Mucosa of gallbladder (tissue), 1 donor: ENCODE measurements at regions not wholly inside any gene's neighbourhood (a gene's known extent, or its start where the extent isn't known, plus 50 kb on each side); places are given as distances from the start of the nearest gene placed in this dataset.
"Not testable (repeated sequence)": the region's sequence is repeated elsewhere in the genome, so short reads cannot be mapped to it uniquely, and the experiment has no call there.

Experiments used
- DNase-seq: peaks from one replicate; pipeline ENCODE4 v3.0.0-alpha.2; 2020; ENCODE audit warnings: low spot score
- donor health status: DM: no; HTN: no; CAD: no.

GRCh38 chr12:97797473-97797872, 334.9 kb downstream of the RMST start:
- no peak for DNase-seq

- no peak for DNase-seq
These were observed 338.0 kb downstream of the RMST start for GRCh38 chr12:97800561-97800960.

GRCh38 chr12:97801471-97802059, 339.0 kb downstream of the RMST start:
- no peak for DNase-seq

- no peak for DNase-seq
These were observed 342.5 kb downstream of the RMST start for GRCh38 chr12:97805146-97805545.

GRCh38 chr12:97813301-97813700, 350.7 kb downstream of the RMST start:
- no peak for DNase-seq

- DNase-seq = no peak
These were observed 359.2 kb downstream of the RMST start for GRCh38 chr12:97821806-97822205.

DNA sequence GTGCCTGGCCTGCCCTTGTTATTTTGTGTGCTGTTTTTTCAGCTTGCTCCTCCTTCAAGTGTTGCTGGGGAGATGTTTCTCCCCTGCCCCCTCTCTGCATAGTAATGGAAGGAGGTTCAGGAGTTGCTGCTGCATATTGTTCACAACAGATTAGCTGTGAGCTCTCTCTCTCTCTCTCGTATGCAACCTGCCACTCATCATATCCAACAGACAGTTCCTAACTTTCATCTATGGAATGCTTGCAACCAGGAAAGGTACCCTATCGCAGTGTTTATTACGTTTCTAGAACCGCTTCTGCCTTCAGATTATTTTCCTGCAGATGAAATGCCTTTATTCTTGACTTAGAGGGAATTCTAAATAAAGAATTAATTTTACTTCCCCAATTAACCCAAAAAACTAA, 372.9 kb downstream of the RMST start:
- DNase-seq = no peak

GRCh38 chr12:97837401-97837800, 374.8 kb downstream of the RMST start:
- no peak for DNase-seq

DNA sequence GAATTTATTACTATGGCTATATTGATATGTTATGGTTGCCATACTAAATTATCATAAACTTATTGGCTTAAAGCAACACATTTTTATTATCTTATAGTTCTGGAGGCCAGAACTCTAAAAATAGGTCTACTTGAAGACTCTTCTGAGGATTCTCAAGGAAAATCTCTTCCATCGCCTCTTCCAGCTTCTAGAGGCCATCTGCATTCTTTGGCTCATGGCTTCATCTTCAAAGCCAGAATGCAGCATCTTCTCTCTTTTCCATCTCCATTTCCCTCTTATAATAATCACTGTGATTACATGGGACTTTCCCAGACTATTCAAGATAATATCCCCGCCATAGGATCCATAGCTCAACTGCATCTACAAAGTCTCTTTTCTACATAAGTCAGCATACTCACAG, 385.4 kb downstream of the RMST start:
- no peak for DNase-seq

DNA sequence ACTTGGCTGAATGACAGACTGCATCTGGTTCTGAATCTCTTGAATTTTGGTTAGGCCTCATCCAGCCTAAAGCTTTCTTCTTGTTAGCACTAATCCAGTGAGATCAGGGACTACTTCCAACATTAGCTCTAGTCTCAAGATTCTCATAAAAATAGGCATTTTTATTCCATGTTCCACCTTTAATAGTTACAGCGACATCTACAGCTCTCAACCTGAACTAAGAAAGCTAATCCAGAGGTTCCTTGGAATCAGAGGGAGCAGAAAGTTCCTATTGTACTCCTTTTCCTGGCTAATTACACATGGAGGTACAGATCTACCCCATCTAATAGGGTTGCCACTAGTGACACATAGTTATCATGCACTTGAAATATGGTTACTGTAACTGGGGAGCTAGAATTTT, 391.9 kb downstream of the RMST start:
- DNase-seq = no peak

- no peak for DNase-seq
These were observed 399.5 kb downstream of the RMST start for GRCh38 chr12:97862072-97862471.

DNA sequence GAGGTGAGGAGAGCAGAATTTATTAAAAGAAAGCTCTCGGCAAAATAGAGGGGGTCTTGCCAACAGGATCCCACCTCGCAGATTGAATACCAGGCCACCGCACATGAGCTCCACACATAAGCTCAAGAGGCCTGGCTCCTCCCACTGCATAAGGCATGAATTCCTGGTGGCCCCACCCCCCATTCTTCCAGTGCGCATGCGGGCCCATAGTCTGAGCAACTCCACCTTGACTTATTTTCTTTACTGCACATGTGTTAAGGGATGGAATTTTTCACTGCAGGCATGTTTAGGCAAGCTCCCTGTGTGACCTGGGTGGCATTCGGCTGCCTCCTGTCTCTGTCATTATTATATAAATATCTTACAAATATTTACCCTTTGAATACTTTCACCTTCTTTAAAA, 412.5 kb downstream of the RMST start:
- DNase-seq = no peak

GRCh38 chr12:97876780-97877179, 414.2 kb downstream of the RMST start:
- DNase-seq = no peak

DNA sequence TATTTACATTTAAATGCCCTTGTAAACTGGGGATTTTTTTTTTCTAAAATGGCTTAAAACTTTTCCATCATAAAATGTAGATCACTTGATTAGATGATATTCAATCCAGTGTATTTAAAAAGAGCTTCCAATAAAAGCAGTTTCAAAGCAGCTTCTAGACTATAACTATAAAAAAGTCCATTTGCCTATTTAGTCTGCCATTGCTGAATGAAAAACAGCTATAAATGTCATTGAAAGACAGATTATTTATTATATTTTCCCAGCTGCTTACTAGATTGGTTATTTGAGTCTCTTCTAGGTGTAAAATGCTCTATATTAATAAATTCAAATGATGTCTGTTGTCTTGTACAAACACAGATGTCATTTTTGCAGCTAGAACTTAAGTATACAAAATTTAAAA, 414.8 kb downstream of the RMST start:
- DNase-seq = no peak

DNA sequence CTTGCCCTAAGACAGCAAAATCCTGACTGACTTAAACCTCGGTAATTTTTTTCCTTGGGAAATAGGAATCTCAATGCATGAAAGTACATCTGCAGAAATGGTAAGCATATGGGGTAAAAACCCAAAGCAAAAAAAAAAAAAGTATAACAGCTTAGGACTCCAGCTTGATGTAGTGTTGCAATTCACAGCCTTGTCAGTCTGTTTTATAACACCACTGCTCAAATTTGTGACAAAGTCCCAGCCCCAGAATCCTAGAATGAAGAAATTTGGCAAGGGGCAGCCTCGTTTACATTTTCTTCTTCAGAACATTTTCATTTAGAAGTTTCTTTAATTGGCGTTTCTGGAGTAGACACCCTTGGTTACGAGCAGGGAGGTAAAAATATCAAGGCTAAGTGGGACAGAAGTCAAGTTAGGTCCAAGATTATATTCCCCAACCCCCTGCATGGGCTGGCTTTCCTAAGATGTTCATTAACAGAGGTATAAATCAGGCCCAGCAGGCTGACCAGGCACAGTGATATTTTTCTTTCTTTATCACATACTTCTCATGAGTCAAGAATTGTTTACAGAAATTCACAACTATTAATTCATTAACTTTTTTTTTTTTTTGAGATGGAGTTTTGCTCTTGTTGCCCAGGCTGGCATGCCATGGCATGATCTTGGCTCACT, 424.0 kb downstream of the RMST start:
- DNase-seq = no peak

DNA sequence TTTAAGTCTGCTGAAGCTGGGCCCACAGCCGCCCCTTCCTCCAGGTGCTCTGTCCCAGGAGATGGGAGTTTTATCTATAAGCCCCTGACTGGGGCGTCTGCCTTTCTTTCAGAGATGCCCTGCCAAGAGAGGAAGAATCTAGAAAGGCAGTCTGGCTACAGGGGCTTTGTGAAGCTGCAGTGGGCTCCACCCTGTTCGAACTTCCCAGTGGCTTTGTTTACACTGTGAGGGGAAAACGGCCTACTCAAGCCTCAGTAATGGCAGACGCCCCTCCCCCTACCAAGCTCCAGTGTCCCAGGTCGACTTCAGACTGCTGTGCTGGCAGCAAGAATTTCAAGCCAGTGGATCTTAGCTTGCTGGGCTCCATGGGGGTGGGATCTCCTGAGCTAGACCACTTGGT, 435.3 kb downstream of the RMST start:
- not testable (repeated sequence) for DNase-seq

GRCh38 chr12:97899529-97899928, 436.9 kb downstream of the RMST start:
- DNase-seq = no peak

- no peak for DNase-seq
These were observed 437.4 kb downstream of the RMST start for GRCh38 chr12:97899956-97900355.

- no peak for DNase-seq
These were observed 440.8 kb downstream of the RMST start for GRCh38 chr12:97903356-97903755.

DNA sequence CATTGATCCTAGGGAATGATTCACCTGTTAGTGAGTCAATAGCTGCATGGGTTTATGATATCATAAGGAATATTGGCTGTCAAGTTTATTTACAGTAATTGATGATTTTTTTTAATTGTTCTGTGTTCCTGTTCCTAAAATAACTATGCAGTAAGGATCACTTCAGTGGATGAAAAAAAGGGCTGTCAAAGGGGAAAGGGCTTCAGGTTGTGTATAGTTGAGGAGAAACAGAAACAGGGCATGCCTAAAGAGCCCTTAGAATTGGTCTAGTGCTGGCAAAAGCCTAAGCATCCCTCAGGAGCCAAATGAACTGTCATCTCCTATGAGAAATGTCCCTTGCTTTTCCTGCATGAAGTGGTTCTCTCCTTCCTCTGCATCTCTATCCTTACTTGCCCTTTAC, 444.9 kb downstream of the RMST start:
- no peak for DNase-seq

DNA sequence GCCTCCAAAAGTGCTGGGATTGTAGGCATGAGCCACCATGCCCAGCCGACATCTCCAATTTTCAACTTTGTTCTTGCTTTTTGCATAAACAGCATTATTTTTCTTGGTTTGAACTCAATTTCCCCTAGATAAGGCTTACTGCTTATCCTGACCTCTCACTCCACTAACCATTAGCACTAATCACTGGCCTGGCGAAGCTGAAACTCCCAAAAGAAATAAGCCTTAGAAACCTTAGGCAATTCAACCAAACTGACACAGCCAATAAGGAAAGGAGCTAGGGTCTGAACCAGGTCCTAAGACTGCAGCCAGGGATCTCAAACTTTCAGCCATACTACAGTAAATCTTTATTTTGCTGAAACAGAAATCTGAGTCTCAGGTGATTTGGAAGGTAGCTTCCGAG, 448.0 kb downstream of the RMST start:
- no peak for DNase-seq

DNA sequence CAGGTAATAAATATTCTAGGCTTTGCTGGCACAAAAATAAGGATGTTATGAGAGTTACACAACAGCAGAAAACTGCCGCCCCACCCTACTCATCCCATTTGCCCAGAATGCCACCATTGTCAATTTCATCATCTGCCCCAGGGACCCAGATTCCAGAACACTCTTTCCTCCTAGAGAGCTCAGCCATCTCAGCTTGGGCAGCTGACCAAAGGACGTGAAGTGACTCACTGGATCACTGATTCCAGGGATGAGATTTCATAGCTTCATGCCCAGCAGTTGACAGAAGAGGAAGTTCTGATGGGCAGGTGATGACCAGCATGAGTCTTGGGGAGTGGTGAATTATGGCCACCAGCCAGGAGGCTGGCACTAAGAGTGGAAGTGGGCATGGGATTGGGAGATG, 450.3 kb downstream of the RMST start:
- no peak for DNase-seq

- no peak for DNase-seq
These were observed 459.5 kb downstream of the RMST start for GRCh38 chr12:97921979-97922722.
